GM21367 (cell line): ENCODE measurements at regions not wholly inside any gene's neighbourhood (a gene's known extent, or its start where the extent isn't known, plus 50 kb on each side); places are given as distances from the start of the nearest gene placed in this dataset.

ENCODE experiments used
- ATAC-seq: cut with Tn5 transposase; IDR thresholded peaks from one replicate; pipeline ENCODE4 v1.9.1; 2021; ENCODE audit not compliant: unreplicated experiment

GRCh38 chr5:169356811-169357210 lies 55.9 kb upstream of the SLIT3 start:
- ATAC-seq, result no peak

- no peak for ATAC-seq
These were observed 55.2 kb upstream of the SLIT3 start for GRCh38 chr5:169356181-169356580.

- ATAC-seq, result no peak
These were observed 54.0 kb upstream of the SLIT3 start for GRCh38 chr5:169354921-169355320.

- no peak for ATAC-seq
These were observed 53.3 kb upstream of the SLIT3 start for GRCh38 chr5:169354263-169354662.

- ATAC-seq, result no peak
These were observed 52.0 kb upstream of the SLIT3 start for GRCh38 chr5:169352901-169353300.

GRCh38 chr5:169351721-169352120 lies 50.8 kb upstream of the SLIT3 start:
- no peak for ATAC-seq

- ATAC-seq, result no peak
These were observed 49.9 kb upstream of the SLIT3 start for GRCh38 chr5:169350759-169351240.
